ENCODE measurements at regions not wholly inside any gene's neighbourhood (a gene's known extent, or its start where the extent isn't known, plus 50 kb on each side); places are given as distances from the start of the nearest gene placed in this dataset.

GRCh38 chr9:13487071-13487470 lies 207.6 kb upstream of the MPDZ start:
- TF ChIP-seq CTCF (conservative IDR thresholded peaks at IDR 0.05; ENCODE audit: low read depth, low read length) (no peak), EZH2 (IDR thresholded peaks at IDR 0.05; ENCODE audit: borderline replicate concordance, low read depth, low read length, poor library complexity, severe bottlenecking) (no peak)

All from A673 (cell line).